Neuron (in vitro differentiated cells): ENCODE measurements at regions not wholly inside any gene's neighbourhood (a gene's known extent, or its start where the extent isn't known, plus 50 kb on each side); places are given as distances from the start of the nearest gene placed in this dataset.
"Not testable (repeated sequence)": the region's sequence is repeated elsewhere in the genome, so short reads cannot be mapped to it uniquely, and the experiment has no call there.

Experiments
- H2AFZ ChIP-seq: one replicate; pipeline ENCODE4 v1.6.1; 2013; ENCODE audit warnings: low read depth, mild to moderate bottlenecking, inconsistent platforms, low read length, moderate library complexity
- H3K27me3 ChIP-seq: one replicate; pipeline ENCODE4 v1.6.1; 2013; ENCODE audit warnings: low read length; ENCODE audit not compliant: insufficient read depth
- H3K36me3 ChIP-seq: one replicate; pipeline ENCODE4 v1.6.1; 2013; ENCODE audit warnings: low read length; ENCODE audit not compliant: insufficient read depth
- H3K4me1 ChIP-seq: one replicate; pipeline ENCODE4 v1.6.1; 2013; ENCODE audit warnings: low read length; ENCODE audit not compliant: insufficient read depth
- H3K4me3 ChIP-seq: 2 replicates; pipeline ENCODE4 v1.5.1; 2013; ENCODE audit warnings: mild to moderate bottlenecking, low read length, moderate library complexity
- H3K9me3 ChIP-seq: one replicate; pipeline ENCODE4 v1.6.1; 2013; ENCODE audit warnings: low read length

- Histone ChIP-seq H3K4me1 (no peaks in the 10 kb centered on the region), H3K4me3 (no peak overlapping the region), H2AFZ (no peak overlapping the region), H3K36me3 (no peaks in the 10 kb centered on the region), H3K9me3 (peaks cover 5% of the 10 kb centered on the region), H3K27me3 (no peaks in the 10 kb centered on the region)
These were observed 106.1 kb downstream of the RIN2 start for GRCh38 chr20:19864130-19864529.

GRCh38 chr20:19866070-19866469 lies 108.0 kb downstream of the RIN2 start:
- H3K9me3 ChIP-seq, result peaks cover 6% of the 10 kb centered on the region
- no peak overlapping the region for H3K4me3 ChIP-seq
- no peaks in the 10 kb centered on the region for H3K4me1 ChIP-seq
- no peaks in the 10 kb centered on the region for H3K27me3 ChIP-seq
- no peak overlapping the region for H2AFZ ChIP-seq
- peaks cover 5% of the 10 kb centered on the region for H3K36me3 ChIP-seq

- H3K4me3 ChIP-seq, result no peak overlapping the region
- H3K27me3 ChIP-seq, result no peaks in the 10 kb centered on the region
- H3K36me3 ChIP-seq, result peaks cover 12% of the 10 kb centered on the region
- H3K9me3 ChIP-seq, result peaks cover 4% of the 10 kb centered on the region
- no peaks in the 10 kb centered on the region for H3K4me1 ChIP-seq
- no peak overlapping the region for H2AFZ ChIP-seq
These were observed 109.0 kb downstream of the RIN2 start for GRCh38 chr20:19867074-19867473.

GRCh38 chr20:19867940-19868371 lies 109.9 kb downstream of the RIN2 start:
- Histone ChIP-seq H3K9me3 (peaks cover 4% of the 10 kb centered on the region), H3K27me3 (no peaks in the 10 kb centered on the region), H2AFZ (no peak overlapping the region), H3K4me3 (no peak overlapping the region), H3K4me1 (no peaks in the 10 kb centered on the region), H3K36me3 (peaks cover 19% of the 10 kb centered on the region)

GRCh38 chr20:19868441-19868840 lies 110.4 kb downstream of the RIN2 start:
- Histone ChIP-seq H3K27me3 (no peaks in the 10 kb centered on the region), H3K9me3 (peaks cover 4% of the 10 kb centered on the region), H2AFZ (no peak overlapping the region), H3K4me1 (no peaks in the 10 kb centered on the region), H3K4me3 (no peak overlapping the region), H3K36me3 (peaks cover 19% of the 10 kb centered on the region)

DNA sequence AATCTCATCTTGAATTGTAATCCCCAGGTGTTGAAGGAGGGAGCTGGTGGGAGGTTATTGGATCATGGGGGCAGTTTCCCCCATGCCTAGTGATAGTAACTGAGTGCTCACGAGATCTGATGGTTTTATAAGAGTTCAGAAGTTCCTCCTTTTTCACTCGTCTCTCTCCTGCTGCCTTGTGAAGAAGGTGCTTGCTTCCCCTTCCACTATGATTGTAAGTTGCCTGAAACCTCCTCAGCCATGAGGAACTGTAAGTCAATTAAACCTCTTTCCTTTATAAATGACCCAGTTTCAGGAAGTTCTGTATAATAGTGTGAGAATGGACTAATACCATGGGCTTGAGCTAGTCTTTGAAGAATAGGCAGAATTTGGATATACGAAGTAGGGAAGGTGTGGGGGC lies 113.9 kb downstream of the RIN2 start:
- Histone ChIP-seq H3K9me3 (peaks cover 6% of the 10 kb centered on the region), H2AFZ (no peak overlapping the region), H3K27me3 (no peaks in the 10 kb centered on the region), H3K4me3 (no peak overlapping the region), H3K36me3 (peaks cover 19% of the 10 kb centered on the region), H3K4me1 (no peaks in the 10 kb centered on the region)

GRCh38 chr20:19874040-19874727 lies 116.1 kb downstream of the RIN2 start:
- Histone ChIP-seq H3K4me1 (no peaks in the 10 kb centered on the region), H3K9me3 (peaks cover 6% of the 10 kb centered on the region), H3K27me3 (no peaks in the 10 kb centered on the region), H3K36me3 (peaks cover 19% of the 10 kb centered on the region), H3K4me3 (no peak overlapping the region), H2AFZ (no peak overlapping the region)

- no peaks in the 10 kb centered on the region for H3K4me1 ChIP-seq
These were observed 117.5 kb downstream of the RIN2 start for GRCh38 chr20:19875376-19876221.

DNA sequence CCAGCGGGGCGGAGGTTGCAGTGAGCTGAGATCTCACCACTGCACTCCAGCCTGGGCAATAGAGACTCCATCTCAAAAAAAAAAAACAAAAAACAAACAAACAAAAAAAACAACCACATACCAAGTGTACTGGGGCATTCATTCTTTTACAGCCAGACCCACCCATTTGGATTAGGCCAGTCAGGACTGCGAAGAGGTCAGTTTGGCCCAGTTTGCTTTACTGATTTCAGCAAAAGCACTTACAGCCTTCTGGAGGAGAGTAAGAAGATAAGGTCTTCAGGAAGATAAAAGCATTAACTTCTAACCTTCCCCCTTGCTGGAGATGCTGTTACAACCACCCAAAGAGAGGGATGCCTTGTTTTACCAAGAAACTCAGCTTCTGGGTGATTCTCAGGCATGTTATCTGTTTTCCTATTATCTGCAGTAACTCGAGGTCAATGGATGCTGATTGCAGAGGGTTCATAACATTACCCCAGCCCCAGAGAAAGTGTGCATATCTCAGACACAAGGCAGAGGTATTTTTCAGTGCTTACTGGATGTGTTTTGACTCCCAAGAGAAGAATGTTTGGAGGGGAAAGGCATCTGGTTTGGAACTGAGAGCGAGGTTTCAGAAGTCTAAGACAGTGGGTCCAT lies 118.9 kb downstream of the RIN2 start:
- H3K27me3 ChIP-seq, result no peaks in the 10 kb centered on the region
- H3K9me3 ChIP-seq, result peaks cover 5% of the 10 kb centered on the region
- H3K36me3 ChIP-seq, result peaks cover 10% of the 10 kb centered on the region
- H3K4me3 ChIP-seq, result no peak overlapping the region
- no peaks in the 10 kb centered on the region for H3K4me1 ChIP-seq
- no peak overlapping the region for H2AFZ ChIP-seq

More at GRCh38 chr20:19875376-19876221, 117.5 kb downstream of the RIN2 start:
- no peaks in the 10 kb centered on the region for H3K27me3 ChIP-seq
- no peak overlapping the region for H3K4me3 ChIP-seq
- no peak overlapping the region for H2AFZ ChIP-seq
- H3K9me3 ChIP-seq, result peaks cover 6% of the 10 kb centered on the region
- H3K36me3 ChIP-seq, result peaks cover 21% of the 10 kb centered on the region

- not testable (repeated sequence) for H3K4me1 ChIP-seq
These were observed 121.8 kb downstream of the RIN2 start for GRCh38 chr20:19879874-19880255.

DNA sequence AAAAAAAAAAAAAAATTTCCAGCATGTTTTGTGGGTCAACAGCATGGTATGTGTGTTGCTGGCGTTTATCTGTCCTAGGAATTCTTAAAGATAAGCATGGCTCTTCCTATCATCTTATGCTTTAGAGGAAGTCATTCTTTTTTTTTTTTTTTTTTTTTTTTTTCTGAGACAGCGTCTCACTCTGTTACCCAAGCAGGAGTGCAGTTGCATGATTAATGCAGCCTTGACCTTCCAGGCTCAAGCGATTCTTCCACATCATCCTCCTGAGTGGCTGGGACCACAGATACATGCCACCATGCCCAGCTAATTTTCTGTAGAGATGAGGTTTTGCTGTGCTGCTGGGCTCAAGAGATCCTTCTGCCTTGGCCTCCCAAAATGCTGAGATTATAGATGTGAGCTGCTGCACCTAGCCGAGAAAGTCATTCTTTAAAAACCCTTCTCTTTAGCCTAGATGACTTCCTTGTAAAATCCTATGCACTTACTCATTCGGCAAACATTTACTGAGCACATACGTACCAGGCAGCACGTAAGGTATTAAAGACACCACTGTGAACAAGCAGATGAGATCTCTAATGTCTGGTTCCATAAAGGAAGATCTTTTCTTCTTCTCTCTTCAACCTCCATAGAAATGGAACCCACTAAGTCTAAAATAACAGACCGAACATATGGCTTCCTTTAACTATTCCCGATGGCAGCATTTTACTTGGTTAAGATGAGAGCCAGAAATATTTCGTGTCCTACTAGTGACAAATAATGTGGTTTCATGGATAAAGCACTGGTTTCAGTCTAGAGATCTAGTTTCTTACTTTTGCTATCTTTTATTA lies 122.4 kb downstream of the RIN2 start:
- Histone ChIP-seq H3K4me3 (no peak overlapping the region), H3K9me3 (no peaks in the 10 kb centered on the region), H2AFZ (no peak overlapping the region), H3K27me3 (no peaks in the 10 kb centered on the region), H3K4me1 (no peaks in the 10 kb centered on the region), H3K36me3 (peaks cover 3% of the 10 kb centered on the region)

More at GRCh38 chr20:19879874-19880255, 121.8 kb downstream of the RIN2 start:
- not testable (repeated sequence) for H3K9me3 ChIP-seq, H3K36me3 ChIP-seq, H3K4me3 ChIP-seq, H2AFZ ChIP-seq, H3K27me3 ChIP-seq

GRCh38 chr20:19881080-19881840 lies 123.2 kb downstream of the RIN2 start:
- Histone ChIP-seq H3K9me3 (no peaks in the 10 kb centered on the region), H3K27me3 (no peaks in the 10 kb centered on the region), H3K4me1 (no peaks in the 10 kb centered on the region), H3K4me3 (no peak overlapping the region), H3K36me3 (peaks cover 3% of the 10 kb centered on the region), H2AFZ (no peak overlapping the region)
